ENCODE measurements at regions not wholly inside any gene's neighbourhood (a gene's known extent, or its start where the extent isn't known, plus 50 kb on each side); places are given as distances from the start of the nearest gene placed in this dataset.

GRCh38 chr2:40721595-40721994 lies 269.7 kb upstream of the SLC8A1 start:
- Histone ChIP-seq H3K27ac (ENCODE audit: low read depth in 1 of 3, low read length in 2 of 3) (no peak overlapping the region), H3K4me1 (ENCODE audit: control insufficient read depth in 3 of 3, insufficient read depth in 2 of 3, low read depth in 1 of 3, low read length in 2 of 3) (no peaks in the 10 kb centered on the region), H3K4me3 (ENCODE audit: low read depth in 1 of 3, low read length in 3 of 3) (no peak overlapping the region), H3K9me3 (ENCODE audit: control insufficient read depth in 2 of 2, insufficient read depth in 1 of 2, low read depth in 1 of 2, low read length in 1 of 2) (no peaks in the 10 kb centered on the region), H3K36me3 (ENCODE audit: control insufficient read depth in 3 of 3, insufficient read depth in 2 of 3, low read depth in 1 of 3, low read length in 3 of 3) (no peaks in the 10 kb centered on the region), H3K27me3 (ENCODE audit: control insufficient read depth in 3 of 3, insufficient read depth in 3 of 3, low read length in 3 of 3) (no peaks in the 10 kb centered on the region)
- FAIRE-seq (no peak), DNase-seq (no peak)
- 36 to 83% (median 55%) methylated on average over 1 of the region's 1 CpG for WGBS, 3 donors

GRCh38 chr2:40723194-40723593 lies 271.3 kb upstream of the SLC8A1 start:
- FAIRE-seq: no peak
- no peaks in the 10 kb centered on the region for H3K27me3 ChIP-seq (ENCODE audit: control insufficient read depth in 3 of 3, insufficient read depth in 3 of 3, low read length in 3 of 3)
- WGBS, 3 donors: 7 to 89% (median 9%) methylated on average over 1 of the region's 1 CpG
- H3K9me3 ChIP-seq (ENCODE audit: control insufficient read depth in 2 of 2, insufficient read depth in 1 of 2, low read depth in 1 of 2, low read length in 1 of 2): no peaks in the 10 kb centered on the region
- H3K36me3 ChIP-seq (ENCODE audit: control insufficient read depth in 3 of 3, insufficient read depth in 2 of 3, low read depth in 1 of 3, low read length in 3 of 3): no peaks in the 10 kb centered on the region
- H3K4me1 ChIP-seq (ENCODE audit: control insufficient read depth in 3 of 3, insufficient read depth in 2 of 3, low read depth in 1 of 3, low read length in 2 of 3): no peaks in the 10 kb centered on the region
- no peak overlapping the region for H3K27ac ChIP-seq (ENCODE audit: low read depth in 1 of 3, low read length in 2 of 3)
- no peak for DNase-seq
- no peak overlapping the region for H3K4me3 ChIP-seq (ENCODE audit: low read depth in 1 of 3, low read length in 3 of 3)

- no peak overlapping the region for H3K4me3 ChIP-seq (ENCODE audit: low read depth in 1 of 3, low read length in 3 of 3)
- no peak overlapping the region for H3K27ac ChIP-seq (ENCODE audit: low read depth in 1 of 3, low read length in 2 of 3)
- FAIRE-seq (no peak), DNase-seq (no peak)
- 55 to 67% (median 60%) methylated on average over 3 of the region's 3 CpGs for WGBS, 3 donors
- no peaks in the 10 kb centered on the region for H3K27me3 ChIP-seq (ENCODE audit: control insufficient read depth in 3 of 3, insufficient read depth in 3 of 3, low read length in 3 of 3)
- no peaks in the 10 kb centered on the region for H3K36me3 ChIP-seq (ENCODE audit: control insufficient read depth in 3 of 3, insufficient read depth in 2 of 3, low read depth in 1 of 3, low read length in 3 of 3)
- H3K9me3 ChIP-seq (ENCODE audit: control insufficient read depth in 2 of 2, insufficient read depth in 1 of 2, low read depth in 1 of 2, low read length in 1 of 2): no peaks in the 10 kb centered on the region
- H3K4me1 ChIP-seq (ENCODE audit: control insufficient read depth in 3 of 3, insufficient read depth in 2 of 3, low read depth in 1 of 3, low read length in 2 of 3): no peaks in the 10 kb centered on the region
Measured at GRCh38 chr2:40725040-40725439, 273.1 kb upstream of the SLC8A1 start.

- 75 to 82% (median 78%) methylated on average over 2 of the region's 2 CpGs for WGBS, 3 donors
- DNase-seq (no peak), FAIRE-seq (no peak)
- no peaks in the 10 kb centered on the region for H3K4me1 ChIP-seq (ENCODE audit: control insufficient read depth in 3 of 3, insufficient read depth in 2 of 3, low read depth in 1 of 3, low read length in 2 of 3)
- no peaks in the 10 kb centered on the region for H3K36me3 ChIP-seq (ENCODE audit: control insufficient read depth in 3 of 3, insufficient read depth in 2 of 3, low read depth in 1 of 3, low read length in 3 of 3)
- no peaks in the 10 kb centered on the region for H3K27me3 ChIP-seq (ENCODE audit: control insufficient read depth in 3 of 3, insufficient read depth in 3 of 3, low read length in 3 of 3)
- H3K4me3 ChIP-seq (ENCODE audit: low read depth in 1 of 3, low read length in 3 of 3): no peak overlapping the region
- no peak overlapping the region for H3K27ac ChIP-seq (ENCODE audit: low read depth in 1 of 3, low read length in 2 of 3)
- H3K9me3 ChIP-seq (ENCODE audit: control insufficient read depth in 2 of 2, insufficient read depth in 1 of 2, low read depth in 1 of 2, low read length in 1 of 2): no peaks in the 10 kb centered on the region
Measured at GRCh38 chr2:40725950-40726349, 274.1 kb upstream of the SLC8A1 start.

- no peak overlapping the region for H3K4me3 ChIP-seq (ENCODE audit: low read depth in 1 of 3, low read length in 3 of 3)
- FAIRE-seq (no peak), DNase-seq (no peak)
- H3K4me1 ChIP-seq (ENCODE audit: control insufficient read depth in 3 of 3, insufficient read depth in 2 of 3, low read depth in 1 of 3, low read length in 2 of 3): no peaks in the 10 kb centered on the region
- H3K9me3 ChIP-seq (ENCODE audit: control insufficient read depth in 2 of 2, insufficient read depth in 1 of 2, low read depth in 1 of 2, low read length in 1 of 2): no peaks in the 10 kb centered on the region
- no peaks in the 10 kb centered on the region for H3K36me3 ChIP-seq (ENCODE audit: control insufficient read depth in 3 of 3, insufficient read depth in 2 of 3, low read depth in 1 of 3, low read length in 3 of 3)
- 46 to 65% (median 53%) methylated on average over 2 of the region's 2 CpGs for WGBS, 3 donors
- no peaks in the 10 kb centered on the region for H3K27me3 ChIP-seq (ENCODE audit: control insufficient read depth in 3 of 3, insufficient read depth in 3 of 3, low read length in 3 of 3)
- no peak overlapping the region for H3K27ac ChIP-seq (ENCODE audit: low read depth in 1 of 3, low read length in 2 of 3)
Measured at GRCh38 chr2:40734797-40735196, 282.9 kb upstream of the SLC8A1 start.

GRCh38 chr2:40737180-40737579 lies 285.3 kb upstream of the SLC8A1 start:
- WGBS, 3 donors: 70 to 77% (median 71%) methylated on average over 4 of the region's 4 CpGs
- no peaks in the 10 kb centered on the region for H3K36me3 ChIP-seq (ENCODE audit: control insufficient read depth in 3 of 3, insufficient read depth in 2 of 3, low read depth in 1 of 3, low read length in 3 of 3)
- no peaks in the 10 kb centered on the region for H3K27me3 ChIP-seq (ENCODE audit: control insufficient read depth in 3 of 3, insufficient read depth in 3 of 3, low read length in 3 of 3)
- no peaks in the 10 kb centered on the region for H3K9me3 ChIP-seq (ENCODE audit: control insufficient read depth in 2 of 2, insufficient read depth in 1 of 2, low read depth in 1 of 2, low read length in 1 of 2)
- DNase-seq (no peak), FAIRE-seq (no peak)
- H3K27ac ChIP-seq (ENCODE audit: low read depth in 1 of 3, low read length in 2 of 3): no peak overlapping the region
- no peak overlapping the region for H3K4me3 ChIP-seq (ENCODE audit: low read depth in 1 of 3, low read length in 3 of 3)
- H3K4me1 ChIP-seq (ENCODE audit: control insufficient read depth in 3 of 3, insufficient read depth in 2 of 3, low read depth in 1 of 3, low read length in 2 of 3): no peaks in the 10 kb centered on the region

GRCh38 chr2:40740419-40740818 lies 288.5 kb upstream of the SLC8A1 start:
- no peak for DNase-seq
- 50 to 52% (median 50%) methylated on average over 1 of the region's 1 CpG for WGBS, 3 donors

GRCh38 chr2:40741532-40741931 lies 289.6 kb upstream of the SLC8A1 start:
- no peak for FAIRE-seq
- 86 to 87% (median 87%) methylated on average over 2 of the region's 2 CpGs for WGBS, 3 donors

More at GRCh38 chr2:40740419-40740818, 288.5 kb upstream of the SLC8A1 start:
- H3K4me3 ChIP-seq (ENCODE audit: low read depth in 1 of 3, low read length in 3 of 3): no peak overlapping the region
- H3K4me1 ChIP-seq (ENCODE audit: control insufficient read depth in 3 of 3, insufficient read depth in 2 of 3, low read depth in 1 of 3, low read length in 2 of 3): no peaks in the 10 kb centered on the region
- H3K27ac ChIP-seq (ENCODE audit: low read depth in 1 of 3, low read length in 2 of 3): no peak overlapping the region
- no peaks in the 10 kb centered on the region for H3K9me3 ChIP-seq (ENCODE audit: control insufficient read depth in 2 of 2, insufficient read depth in 1 of 2, low read depth in 1 of 2, low read length in 1 of 2)
- FAIRE-seq: no peak
- no peaks in the 10 kb centered on the region for H3K36me3 ChIP-seq (ENCODE audit: control insufficient read depth in 3 of 3, insufficient read depth in 2 of 3, low read depth in 1 of 3, low read length in 3 of 3)
- H3K27me3 ChIP-seq (ENCODE audit: control insufficient read depth in 3 of 3, insufficient read depth in 3 of 3, low read length in 3 of 3): no peaks in the 10 kb centered on the region

GRCh38 chr2:40746191-40746590 lies 294.3 kb upstream of the SLC8A1 start:
- DNase-seq (peak in 1 of 2 donors; percentile 28), FAIRE-seq (no peak)
- WGBS, 3 donors: 39 to 75% (median 47%) methylated on average over 5 of the region's 5 CpGs
- Histone ChIP-seq H3K36me3 (ENCODE audit: control insufficient read depth in 3 of 3, insufficient read depth in 2 of 3, low read depth in 1 of 3, low read length in 3 of 3) (no peaks in the 10 kb centered on the region), H3K4me1 (ENCODE audit: control insufficient read depth in 3 of 3, insufficient read depth in 2 of 3, low read depth in 1 of 3, low read length in 2 of 3) (no peaks in the 10 kb centered on the region), H3K27ac (ENCODE audit: low read depth in 1 of 3, low read length in 2 of 3) (no peak overlapping the region), H3K27me3 (ENCODE audit: control insufficient read depth in 3 of 3, insufficient read depth in 3 of 3, low read length in 3 of 3) (no peaks in the 10 kb centered on the region), H3K4me3 (ENCODE audit: low read depth in 1 of 3, low read length in 3 of 3) (no peak overlapping the region), H3K9me3 (ENCODE audit: control insufficient read depth in 2 of 2, insufficient read depth in 1 of 2, low read depth in 1 of 2, low read length in 1 of 2) (no peaks in the 10 kb centered on the region)

More at GRCh38 chr2:40741532-40741931, 289.6 kb upstream of the SLC8A1 start:
- Histone ChIP-seq H3K36me3 (ENCODE audit: control insufficient read depth in 3 of 3, insufficient read depth in 2 of 3, low read depth in 1 of 3, low read length in 3 of 3) (no peaks in the 10 kb centered on the region), H3K27me3 (ENCODE audit: control insufficient read depth in 3 of 3, insufficient read depth in 3 of 3, low read length in 3 of 3) (no peaks in the 10 kb centered on the region), H3K4me3 (ENCODE audit: low read depth in 1 of 3, low read length in 3 of 3) (no peak overlapping the region), H3K9me3 (ENCODE audit: control insufficient read depth in 2 of 2, insufficient read depth in 1 of 2, low read depth in 1 of 2, low read length in 1 of 2) (no peaks in the 10 kb centered on the region), H3K4me1 (ENCODE audit: control insufficient read depth in 3 of 3, insufficient read depth in 2 of 3, low read depth in 1 of 3, low read length in 2 of 3) (no peaks in the 10 kb centered on the region), H3K27ac (ENCODE audit: low read depth in 1 of 3, low read length in 2 of 3) (no peak overlapping the region)
- peak in 1 of 2 donors; percentile 2 for DNase-seq
